HEK293T (cell line): ENCODE measurements at regions not wholly inside any gene's neighbourhood (a gene's known extent, or its start where the extent isn't known, plus 50 kb on each side); places are given as distances from the start of the nearest gene placed in this dataset.

Experiments used
- CTCF ChIA-PET: fragments of 350-600 bp; formaldehyde crosslinking; extraction: SDS; loops from one replicate; lab custom pipeline; 2021; ENCODE audit warnings: antibody characterized with exemption, inconsistent platforms; lab: Yijun Ruan, JAX
- POLR2A ChIA-PET: fragments of 350-600 bp; formaldehyde crosslinking; extraction: SDS; loops from one replicate; lab custom pipeline; 2020; ENCODE audit warnings: antibody characterized with exemption, inconsistent platforms; lab: Yijun Ruan, JAX
- DNase-seq: peaks from one replicate; pipeline ENCODE4 v3.0.0; 2012; ENCODE audit warnings: mixed read lengths; ENCODE audit errors: extremely low spot score
- ARNT ChIP-seq: fragments of 450-650 bp; IDR thresholded peaks from 2 replicates; pipeline ENCODE4 v1.6.1; 2017; ENCODE audit warnings: mild to moderate bottlenecking
- BHLHE40 ChIP-seq: fragments of 450-650 bp; IDR thresholded peaks from 2 replicates; pipeline ENCODE4 v1.6.1; 2016; ENCODE audit warnings: mild to moderate bottlenecking, moderate library complexity, borderline replicate concordance
- CTBP1 ChIP-seq: fragments of 450-650 bp; IDR thresholded peaks from 2 replicates; pipeline ENCODE4 v1.6.1; 2016; ENCODE audit warnings: borderline replicate concordance
- ELF4 ChIP-seq: fragments of 450-650 bp; IDR thresholded peaks from 2 replicates; pipeline ENCODE4 v1.6.1; 2017; ENCODE audit warnings: antibody characterized with exemption
- FOXA1 ChIP-seq: fragments of 450-650 bp; IDR thresholded peaks from 2 replicates; pipeline ENCODE4 v1.6.1; 2016; ENCODE audit warnings: mild to moderate bottlenecking
- FOXK2 ChIP-seq: fragments of 450-650 bp; IDR thresholded peaks from 2 replicates; pipeline ENCODE4 v1.6.1; 2016; ENCODE audit warnings: mild to moderate bottlenecking
- FOXM1 ChIP-seq: fragments of 450-650 bp; IDR thresholded peaks from 2 replicates; pipeline ENCODE4 v1.6.1; 2017; ENCODE audit warnings: mild to moderate bottlenecking, borderline replicate concordance
- HDGF ChIP-seq: fragments of 450-650 bp; IDR thresholded peaks from 2 replicates; pipeline ENCODE4 v1.6.1; 2017; ENCODE audit warnings: antibody characterized with exemption, borderline replicate concordance
- L3MBTL2 ChIP-seq: fragments of 450-650 bp; conservative IDR thresholded peaks from 2 replicates; pipeline ENCODE4 v1.6.1; 2016; ENCODE audit warnings: mild to moderate bottlenecking
- LEF1 ChIP-seq: fragments of 450-650 bp; IDR thresholded peaks from 2 replicates; pipeline ENCODE4 v1.6.1; 2017; ENCODE audit warnings: mild to moderate bottlenecking, borderline replicate concordance
- NFRKB ChIP-seq: fragments of 450-650 bp; IDR thresholded peaks from 2 replicates; pipeline ENCODE4 v1.6.1; 2016; ENCODE audit warnings: mild to moderate bottlenecking, moderate library complexity
- SP1 ChIP-seq: fragments of 450-650 bp; IDR thresholded peaks from 2 replicates; pipeline ENCODE4 v1.6.1; 2017
- SUZ12 ChIP-seq: fragments of 450-650 bp; IDR thresholded peaks from 2 replicates; pipeline ENCODE4 v1.6.1; 2016; ENCODE audit warnings: mild to moderate bottlenecking
- TARDBP ChIP-seq: fragments of 450-650 bp; IDR thresholded peaks from 2 replicates; pipeline ENCODE4 v1.6.1; 2016
- ZNF384 ChIP-seq: fragments of 450-650 bp; IDR thresholded peaks from 2 replicates; pipeline ENCODE4 v1.6.1; 2016
- TF ChIP-seq, protein P1 (sequence below): fragments of 450-650 bp; IDR thresholded peaks from 2 replicates; pipeline ENCODE4 v1.6.1; 2016

DNA sequence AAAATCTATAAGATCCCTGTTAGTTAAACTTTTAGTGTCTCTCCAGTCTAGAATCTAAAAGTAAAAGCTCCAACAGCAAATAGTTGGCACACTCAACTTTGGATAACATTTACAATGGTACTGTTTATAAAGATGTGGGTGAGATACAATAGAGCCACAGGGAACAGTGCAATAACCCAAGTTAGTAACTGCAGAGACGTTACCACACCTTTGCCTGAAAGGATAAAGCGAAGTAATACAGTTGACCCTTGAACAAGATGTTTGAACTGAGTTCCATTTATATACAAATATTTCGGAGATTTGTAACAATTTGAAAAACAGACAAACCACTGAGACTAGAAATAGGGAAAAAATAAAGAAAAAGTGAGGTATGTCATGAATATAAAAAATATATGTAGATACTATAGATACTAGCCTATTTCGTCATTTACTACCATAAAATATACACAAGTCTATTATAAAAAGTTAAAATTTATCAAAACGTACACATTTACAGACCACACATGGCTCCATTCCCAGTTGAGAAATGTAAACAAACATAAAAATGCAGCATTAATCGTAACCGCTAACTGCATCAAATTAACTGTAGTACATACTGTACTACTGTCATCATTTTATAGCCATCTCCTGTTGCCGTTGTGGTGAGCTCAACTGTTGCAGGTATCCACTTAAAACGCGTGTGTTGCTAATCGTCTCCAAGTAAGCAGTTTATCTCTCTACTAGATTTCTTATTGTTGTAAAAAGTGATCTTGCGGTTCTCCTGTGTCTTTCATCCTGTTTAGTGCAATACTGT lies 56.5 kb upstream of the HIF1A start:
- TF ChIP-seq HDGF (no peak), FOXM1 (no peak), ELF4 (no peak), LEF1 (no peak), CTBP1 (no peak), L3MBTL2 (no peak), SUZ12 (no peak), NFRKB (no peak), FOXK2 (no peak), SP1 (no peak), BHLHE40 (no peak), ZNF384 (no peak), FOXA1 (no peak), TARDBP (no peak), ARNT (no peak)
- TF ChIP-seq, protein P1, sequence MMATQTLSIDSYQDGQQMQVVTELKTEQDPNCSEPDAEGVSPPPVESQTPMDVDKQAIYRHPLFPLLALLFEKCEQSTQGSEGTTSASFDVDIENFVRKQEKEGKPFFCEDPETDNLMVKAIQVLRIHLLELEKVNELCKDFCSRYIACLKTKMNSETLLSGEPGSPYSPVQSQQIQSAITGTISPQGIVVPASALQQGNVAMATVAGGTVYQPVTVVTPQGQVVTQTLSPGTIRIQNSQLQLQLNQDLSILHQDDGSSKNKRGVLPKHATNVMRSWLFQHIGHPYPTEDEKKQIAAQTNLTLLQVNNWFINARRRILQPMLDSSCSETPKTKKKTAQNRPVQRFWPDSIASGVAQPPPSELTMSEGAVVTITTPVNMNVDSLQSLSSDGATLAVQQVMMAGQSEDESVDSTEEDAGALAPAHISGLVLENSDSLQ = no peak
- DNase-seq = no peak
- CTCF ChIA-PET = no interaction called here
- POLR2A ChIA-PET = no interaction called here

DNA sequence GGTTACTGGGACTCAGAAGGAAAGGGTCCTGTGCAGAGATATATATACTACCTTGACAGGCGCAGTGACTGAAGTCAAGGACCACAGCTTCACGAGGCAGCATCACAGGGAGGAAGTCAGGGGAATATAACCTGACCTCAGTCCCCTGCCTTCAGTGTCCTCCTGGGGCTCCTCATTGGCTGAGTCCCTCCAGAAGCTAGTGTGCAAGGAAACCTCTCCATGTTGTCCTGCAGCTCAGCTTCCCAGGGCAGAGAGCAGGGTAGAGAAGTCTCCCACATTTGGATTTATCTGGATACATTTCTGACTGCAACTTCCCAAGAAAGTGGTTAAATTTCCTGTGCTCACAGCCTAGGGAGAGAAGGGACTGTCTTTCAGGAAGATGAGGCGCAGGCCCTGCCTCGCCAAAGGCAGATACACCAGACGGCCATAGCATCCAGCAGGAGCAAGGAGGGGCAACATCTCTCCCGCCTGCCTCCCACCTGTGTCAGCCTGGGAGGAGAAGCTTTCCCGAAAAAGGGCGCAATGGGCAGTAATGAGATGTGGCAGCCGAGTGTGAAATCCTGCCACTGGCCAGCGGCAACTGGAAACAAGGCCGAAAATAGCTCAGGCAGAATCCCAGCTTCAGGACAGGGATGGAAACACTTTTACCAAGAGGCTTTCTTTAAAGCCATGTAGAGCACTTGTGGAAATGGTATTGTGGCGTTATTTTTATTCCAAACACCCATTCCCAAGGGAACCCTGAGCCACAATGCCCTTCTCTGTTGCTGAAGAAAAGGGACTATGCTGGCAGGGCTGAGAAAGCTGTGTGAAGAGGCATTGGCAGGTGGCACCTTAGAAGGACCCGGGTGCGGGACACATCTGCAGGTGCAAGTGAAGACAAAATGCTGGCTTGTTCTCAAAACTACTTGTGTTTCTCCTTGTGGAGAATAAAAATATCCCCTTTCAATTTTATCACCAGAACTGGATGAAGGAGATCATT lies 54.9 kb upstream of the HIF1A start:
- ChIA-PET CTCF (no interaction called here), POLR2A (no interaction called here)
- no peak for DNase-seq
- no peak for TF ChIP-seq FOXA1
- TF ChIP-seq SUZ12 = no peak
- TF ChIP-seq ELF4 = no peak
- TF ChIP-seq SP1 = no peak
- no peak for TF ChIP-seq ZNF384
- TF ChIP-seq BHLHE40 = no peak
- no peak for TF ChIP-seq LEF1
- TF ChIP-seq, protein P1 = no peak
- TF ChIP-seq FOXK2 = no peak
- no peak for TF ChIP-seq HDGF
- TF ChIP-seq TARDBP = no peak

- ChIA-PET POLR2A (no interaction called here), CTCF (no interaction called here)
- DNase-seq = no peak
- TF ChIP-seq, protein P1 = no peak
- TF ChIP-seq ARNT (no peak), SUZ12 (no peak), CTBP1 (no peak), BHLHE40 (no peak)
Measured at GRCh38 chr14:61641914-61642613, 53.2 kb upstream of the HIF1A start.

DNA sequence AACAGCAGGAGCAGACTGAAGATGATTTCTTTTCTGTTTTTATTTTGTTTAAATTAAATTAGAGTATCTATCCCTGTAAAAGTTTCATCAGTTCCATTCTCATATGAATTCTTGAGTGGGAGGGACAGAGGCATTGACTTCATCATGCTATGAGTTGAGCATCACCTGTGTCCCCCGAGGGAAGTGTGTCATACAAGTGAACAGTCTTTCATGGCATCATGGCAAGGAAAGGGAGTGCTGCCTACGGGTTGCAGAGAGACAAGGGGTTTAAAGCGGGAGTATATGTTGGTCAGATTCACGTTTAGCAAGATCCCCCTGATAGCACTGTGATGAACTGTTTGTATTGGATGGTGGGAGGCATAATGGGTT lies 52.7 kb upstream of the HIF1A start:
- no peak for TF ChIP-seq CTBP1
- TF ChIP-seq ARNT = no peak
- TF ChIP-seq FOXA1 = no peak
- TF ChIP-seq, protein P1 = no peak
- no peak for TF ChIP-seq HDGF
- no peak for TF ChIP-seq SP1
- no peak for TF ChIP-seq ELF4
- TF ChIP-seq L3MBTL2 = no peak
- no peak for TF ChIP-seq LEF1
- no peak for TF ChIP-seq ZNF384
- TF ChIP-seq TARDBP = no peak
- TF ChIP-seq BHLHE40 = no peak
- TF ChIP-seq SUZ12 = no peak
- no peak for TF ChIP-seq FOXK2
- TF ChIP-seq NFRKB = no peak
- no peak for TF ChIP-seq FOXM1
- POLR2A ChIA-PET = no interaction called here
- CTCF ChIA-PET = no interaction called here
- no peak for DNase-seq
